Loucy (cell line): ENCODE measurements at regions not wholly inside any gene's neighbourhood (a gene's known extent, or its start where the extent isn't known, plus 50 kb on each side); places are given as distances from the start of the nearest gene placed in this dataset.

ENCODE experiments used
- CTCF ChIP-seq: fragments of 200-600 bp; sonication (generic); conservative IDR thresholded peaks from 2 replicates; pipeline ENCODE4 v1.5.1; 2014; ENCODE audit warnings: mild to moderate bottlenecking, antibody characterized with exemption, low read length
- EZH2phosphoT487 ChIP-seq: fragments of 200-600 bp; IDR thresholded peaks from 2 replicates; pipeline ENCODE4 v1.6.1; 2018; ENCODE audit warnings: antibody characterized with exemption, mild to moderate bottlenecking, moderate library complexity, borderline replicate concordance

GRCh38 chr2:20139407-20140172 lies 85.3 kb downstream of the SDC1 start:
- TF ChIP-seq CTCF (no peak), EZH2phosphoT487 (no peak)
